ENCODE measurements at regions not wholly inside any gene's neighbourhood (a gene's known extent, or its start where the extent isn't known, plus 50 kb on each side); places are given as distances from the start of the nearest gene placed in this dataset.
"Not testable (repeated sequence)": the region's sequence is repeated elsewhere in the genome, so short reads cannot be mapped to it uniquely, and the experiment has no call there.

DNA sequence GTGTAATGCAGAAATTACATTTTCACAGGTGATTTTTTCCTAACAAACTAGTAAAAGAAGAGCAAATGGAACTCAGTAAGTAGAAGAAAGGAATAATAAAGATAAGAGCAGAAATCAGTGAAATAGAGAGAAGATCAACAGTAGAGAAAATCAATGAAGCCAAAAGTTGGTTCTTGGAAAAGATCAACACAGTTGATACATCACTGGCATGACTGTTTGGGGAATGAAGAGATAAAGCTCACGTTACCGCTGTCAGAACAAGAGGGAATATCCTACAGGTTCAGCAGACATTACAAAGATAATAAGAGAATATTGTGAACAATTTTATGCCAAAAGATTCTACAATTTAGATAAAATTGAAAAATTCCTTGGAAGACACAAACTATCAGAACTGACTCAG lies 146.4 kb downstream of the ACTR3B start:
- H3K27ac Mint-ChIP-seq = no peak overlapping the region
- ATAC-seq = no peak
- H3K36me3 Mint-ChIP-seq = no peaks in the 10 kb centered on the region
- no peak overlapping the region for H3K4me3 Mint-ChIP-seq
- no peaks in the 10 kb centered on the region for H3K27me3 Mint-ChIP-seq
- no peaks in the 10 kb centered on the region for H3K4me1 Mint-ChIP-seq
- no peaks in the 10 kb centered on the region for H3K9me3 Mint-ChIP-seq

DNA sequence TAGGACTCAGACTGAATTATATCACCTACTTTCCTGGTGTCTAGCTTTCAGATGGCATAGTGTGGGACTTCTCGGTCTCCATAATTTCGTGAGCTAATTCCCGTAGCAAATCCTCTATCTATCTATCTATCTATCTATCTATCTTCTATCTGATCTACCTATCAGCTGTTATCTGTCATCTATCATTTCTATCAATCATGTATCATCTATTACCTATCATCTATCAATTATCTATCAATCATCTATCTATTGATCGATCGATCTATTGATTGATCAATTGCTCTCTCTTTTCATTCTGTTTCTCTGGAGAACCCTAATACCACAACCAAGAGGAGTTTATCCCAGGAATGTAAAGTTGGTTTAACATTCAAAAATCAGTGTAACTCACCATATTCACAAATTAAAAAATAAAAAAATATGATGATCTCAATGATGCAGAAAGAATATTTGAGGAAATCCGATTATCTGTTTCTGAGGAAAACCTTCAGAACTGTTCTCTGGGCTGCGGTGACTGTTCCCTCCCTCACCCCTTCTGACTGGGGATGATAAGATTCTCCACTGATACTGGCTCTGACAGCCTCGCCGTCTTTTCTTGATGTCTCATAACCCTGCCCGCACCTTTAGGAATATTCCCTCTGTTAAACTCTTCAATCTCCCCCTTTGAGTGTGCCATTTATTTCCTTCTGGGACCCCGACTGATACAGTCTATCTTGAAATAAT lies 147.7 kb downstream of the ACTR3B start:
- Mint-ChIP-seq H3K27ac (no peak overlapping the region), H3K4me1 (no peaks in the 10 kb centered on the region), H3K36me3 (no peaks in the 10 kb centered on the region), H3K9me3 (no peaks in the 10 kb centered on the region), H3K27me3 (no peaks in the 10 kb centered on the region), H3K4me3 (no peak overlapping the region)
- no peak for ATAC-seq

DNA sequence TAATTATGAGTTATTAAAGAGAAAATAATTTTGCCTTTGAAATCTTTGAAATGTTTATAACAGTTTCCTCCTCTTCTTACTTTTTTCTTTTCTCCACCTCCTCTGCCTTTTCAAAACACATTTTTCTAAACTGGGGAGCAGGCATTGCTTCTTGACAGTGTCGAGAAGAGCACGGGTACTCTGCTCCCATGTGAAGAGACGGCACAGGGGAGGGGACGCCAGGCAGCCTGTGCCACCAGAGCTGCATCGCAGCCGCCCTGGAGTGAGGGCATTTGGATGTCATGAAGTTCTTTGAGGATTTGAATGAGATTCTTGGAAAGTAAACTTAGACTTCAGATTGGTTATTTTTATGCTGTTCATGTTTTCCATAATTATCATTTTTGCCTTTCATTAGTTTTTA lies 149.7 kb downstream of the ACTR3B start:
- no peaks in the 10 kb centered on the region for H3K27me3 Mint-ChIP-seq
- no peak for ATAC-seq
- no peak overlapping the region for H3K4me3 Mint-ChIP-seq
- H3K27ac Mint-ChIP-seq = no peak overlapping the region
- no peaks in the 10 kb centered on the region for H3K4me1 Mint-ChIP-seq
- H3K9me3 Mint-ChIP-seq = no peaks in the 10 kb centered on the region
- no peaks in the 10 kb centered on the region for H3K36me3 Mint-ChIP-seq

DNA sequence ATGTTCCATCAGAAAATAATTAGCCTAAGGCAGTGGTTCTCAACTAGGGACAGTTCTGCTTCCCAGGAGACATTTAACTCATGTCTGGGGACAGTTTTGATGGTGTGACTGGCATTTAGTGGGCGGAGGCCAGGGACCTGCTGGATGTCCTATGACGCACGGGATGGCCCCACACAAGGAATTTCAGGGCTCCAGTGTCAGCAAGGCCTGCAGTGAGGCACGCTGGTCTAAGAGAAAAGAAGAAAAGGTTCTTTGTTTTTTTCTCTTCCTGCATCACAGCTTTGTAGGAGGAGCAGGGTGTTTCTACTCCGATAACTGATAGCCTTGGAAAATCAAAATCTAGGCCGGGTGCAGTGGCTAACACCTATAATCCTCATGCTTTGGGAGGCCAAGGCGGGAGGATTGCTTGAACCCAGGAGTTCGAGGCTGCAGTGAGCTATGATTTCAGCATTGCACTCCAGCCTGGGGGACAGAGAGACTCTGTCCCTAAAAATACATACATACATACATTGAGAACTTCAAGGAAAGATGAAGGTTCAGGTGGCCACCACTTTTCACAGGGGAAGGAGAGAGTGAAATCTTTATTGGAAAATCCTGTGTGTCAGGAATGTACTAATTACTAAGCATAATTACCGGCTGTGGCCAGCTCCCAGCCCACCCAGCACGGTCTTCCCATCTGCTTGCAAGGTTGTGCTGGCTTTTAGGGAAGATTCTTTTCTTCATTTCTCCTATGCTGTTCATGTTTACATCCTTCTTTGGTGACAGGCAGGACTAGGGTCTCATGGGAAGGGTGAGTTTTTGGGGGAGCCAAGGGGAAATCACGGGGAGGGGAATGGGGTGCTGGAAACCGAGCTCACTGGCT lies 150.4 kb downstream of the ACTR3B start:
- Mint-ChIP-seq H3K4me3 (no peak overlapping the region), H3K36me3 (no peaks in the 10 kb centered on the region), H3K27ac (no peak overlapping the region), H3K4me1 (no peaks in the 10 kb centered on the region), H3K9me3 (no peaks in the 10 kb centered on the region), H3K27me3 (no peaks in the 10 kb centered on the region)
- ATAC-seq = no peak

DNA sequence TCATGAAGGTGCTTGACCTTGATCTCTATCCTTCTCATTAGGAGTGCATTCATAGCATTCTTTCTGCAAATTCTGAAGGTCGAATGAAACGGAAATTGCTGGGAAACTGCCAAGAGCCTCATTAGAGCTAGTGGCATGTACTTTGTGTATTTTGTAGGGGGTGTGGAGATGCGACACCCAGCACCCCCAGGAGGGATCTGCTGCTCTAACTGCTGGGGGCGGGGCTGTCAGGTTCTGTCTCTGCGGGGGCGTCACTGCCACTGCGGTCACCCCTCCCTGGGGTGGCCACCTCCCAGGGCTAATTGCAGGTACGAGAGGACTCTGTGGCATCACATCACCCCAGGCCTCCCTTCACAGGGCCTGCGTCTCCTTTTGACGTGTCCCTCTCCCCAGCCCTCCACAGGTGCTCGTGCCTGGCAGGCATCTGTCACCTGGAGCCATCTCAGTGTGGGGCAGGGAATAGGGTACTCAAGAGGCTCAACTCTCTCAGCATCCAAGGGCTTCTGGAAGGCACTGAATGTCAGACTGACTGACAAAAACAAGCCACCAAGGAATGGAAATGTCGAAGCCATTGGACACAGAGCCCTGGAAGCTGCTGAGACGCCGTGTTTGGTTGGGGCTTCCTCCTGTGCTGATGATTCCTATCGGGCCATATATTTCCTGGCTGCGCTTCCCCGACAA lies 151.1 kb downstream of the ACTR3B start:
- no peak overlapping the region for H3K4me3 Mint-ChIP-seq
- H3K27me3 Mint-ChIP-seq = no peaks in the 10 kb centered on the region
- H3K27ac Mint-ChIP-seq = no peak overlapping the region
- ATAC-seq = peak; percentile 13
- no peaks in the 10 kb centered on the region for H3K36me3 Mint-ChIP-seq
- H3K4me1 Mint-ChIP-seq = no peaks in the 10 kb centered on the region
- no peaks in the 10 kb centered on the region for H3K9me3 Mint-ChIP-seq

DNA sequence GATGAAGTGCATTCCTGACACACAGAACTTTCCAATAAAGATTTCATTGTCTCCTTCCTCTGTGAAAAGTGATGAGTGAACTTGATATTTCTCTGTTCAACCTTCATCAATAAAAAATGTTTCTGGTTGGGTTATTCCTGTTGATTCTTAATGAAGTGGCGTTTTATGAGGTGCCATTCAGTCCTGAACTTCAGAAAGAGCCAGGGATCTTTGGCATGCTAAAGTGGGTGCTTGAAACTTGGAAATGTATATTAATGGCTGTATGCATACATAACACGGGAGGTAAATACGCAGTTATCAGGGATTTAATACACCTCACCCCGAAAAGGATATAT lies 151.6 kb downstream of the ACTR3B start:
- Mint-ChIP-seq H3K4me3 (no peak overlapping the region), H3K4me1 (no peaks in the 10 kb centered on the region), H3K36me3 (no peaks in the 10 kb centered on the region), H3K27me3 (no peaks in the 10 kb centered on the region), H3K27ac (no peak overlapping the region), H3K9me3 (no peaks in the 10 kb centered on the region)
- ATAC-seq = no peak

DNA sequence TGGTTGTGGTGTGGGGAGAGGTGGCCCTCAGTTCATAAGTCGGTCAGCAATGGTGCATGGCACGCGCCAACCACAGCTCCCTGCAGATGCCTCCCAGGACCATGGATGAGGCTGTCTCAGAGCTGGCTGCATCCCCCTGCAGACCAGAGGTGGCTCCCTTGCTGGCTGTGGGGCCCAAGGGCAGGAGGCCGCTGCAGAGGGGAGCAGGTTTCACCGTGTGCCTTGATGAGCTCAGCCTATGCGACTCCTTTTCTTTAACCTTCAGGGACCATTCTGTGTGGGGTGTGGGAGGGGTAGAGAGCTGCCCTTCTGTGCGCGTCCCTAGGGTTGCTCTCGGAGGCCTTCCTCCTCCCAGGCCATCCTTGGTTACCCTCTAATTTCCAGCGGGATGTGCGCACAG lies 152.4 kb downstream of the ACTR3B start:
- no peak for ATAC-seq
- H3K36me3 Mint-ChIP-seq = no peaks in the 10 kb centered on the region
- no peak overlapping the region for H3K27ac Mint-ChIP-seq
- H3K9me3 Mint-ChIP-seq = no peaks in the 10 kb centered on the region
- no peaks in the 10 kb centered on the region for H3K4me1 Mint-ChIP-seq
- no peak overlapping the region for H3K4me3 Mint-ChIP-seq
- no peaks in the 10 kb centered on the region for H3K27me3 Mint-ChIP-seq

DNA sequence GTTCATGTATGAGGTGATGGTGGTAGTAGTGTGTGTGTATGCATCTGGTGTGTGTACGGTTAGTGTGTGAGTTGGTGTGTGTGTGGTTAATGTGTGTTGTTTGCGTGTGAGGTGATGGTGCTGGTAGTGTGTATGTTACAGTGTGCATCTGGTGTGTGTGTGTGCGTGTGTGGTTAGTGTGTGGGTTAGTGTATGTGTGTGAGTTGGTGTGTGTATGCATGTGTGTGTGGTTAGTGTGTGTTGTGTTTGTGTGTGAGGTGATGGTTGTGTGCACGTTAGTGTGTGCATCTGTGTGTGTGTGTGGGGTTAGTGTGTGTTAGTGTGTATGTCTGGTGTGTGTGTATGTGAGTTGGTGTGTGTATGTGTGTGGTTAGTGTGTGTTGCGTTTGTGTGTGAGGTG lies 153.0 kb downstream of the ACTR3B start:
- H3K27ac Mint-ChIP-seq = no peak overlapping the region
- H3K4me3 Mint-ChIP-seq = no peak overlapping the region
- no peaks in the 10 kb centered on the region for H3K27me3 Mint-ChIP-seq
- H3K4me1 Mint-ChIP-seq = no peaks in the 10 kb centered on the region
- no peaks in the 10 kb centered on the region for H3K36me3 Mint-ChIP-seq
- H3K9me3 Mint-ChIP-seq = no peaks in the 10 kb centered on the region
- no peak for ATAC-seq

DNA sequence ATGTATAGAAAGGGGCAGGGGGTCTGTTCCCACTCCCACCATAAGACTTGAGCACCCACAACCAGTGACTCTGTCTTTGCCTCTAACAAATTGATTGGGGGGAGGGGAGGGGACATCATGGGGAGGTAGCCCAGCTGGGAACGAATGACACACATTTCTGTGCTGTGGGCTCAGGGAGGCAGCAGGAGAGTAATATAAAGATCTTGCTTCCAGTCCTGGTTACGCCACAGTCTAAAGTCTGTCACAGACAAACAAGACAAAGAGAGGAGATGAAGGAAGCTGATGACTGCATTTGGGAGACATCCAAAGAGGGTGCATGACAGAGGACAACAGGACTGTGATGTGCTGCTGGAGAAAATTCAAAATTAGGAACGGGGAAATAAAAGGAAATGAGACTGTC lies 153.9 kb downstream of the ACTR3B start:
- peaks cover 2% of the 10 kb centered on the region for H3K9me3 Mint-ChIP-seq
- ATAC-seq = no peak
- H3K4me1 Mint-ChIP-seq = no peaks in the 10 kb centered on the region
- no peaks in the 10 kb centered on the region for H3K27me3 Mint-ChIP-seq
- H3K27ac Mint-ChIP-seq = no peak overlapping the region
- H3K36me3 Mint-ChIP-seq = no peaks in the 10 kb centered on the region
- H3K4me3 Mint-ChIP-seq = no peak overlapping the region

DNA sequence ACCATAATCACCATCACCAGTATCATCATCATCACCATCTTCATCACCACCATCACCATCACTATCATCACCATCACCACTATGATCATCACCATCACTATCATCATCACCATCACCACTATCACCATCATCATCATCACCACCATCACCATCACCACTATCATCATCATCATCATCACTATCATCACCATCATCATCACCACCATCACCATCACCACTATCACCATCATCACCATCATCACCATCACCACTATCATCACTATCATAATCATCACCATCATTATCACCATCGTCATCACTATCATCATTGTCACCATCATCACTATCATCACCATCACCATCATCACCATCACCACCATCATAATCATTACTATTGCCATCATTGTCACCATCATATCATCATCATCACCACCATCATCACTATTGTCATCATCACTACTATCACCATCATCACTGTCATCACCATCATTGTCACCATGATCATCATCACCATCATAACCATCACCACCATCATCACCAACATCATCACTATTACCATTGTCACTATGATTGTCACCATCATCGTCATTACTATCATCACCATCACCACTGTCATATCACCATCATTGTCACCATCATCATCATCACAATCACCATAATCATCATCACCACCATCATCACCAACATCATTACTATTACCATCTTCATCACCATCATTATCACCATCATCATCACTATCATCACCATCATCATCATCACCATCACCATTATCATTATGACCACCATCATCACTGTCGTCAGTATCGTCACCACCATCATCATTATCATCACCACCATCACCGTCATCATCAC lies 154.7 kb downstream of the ACTR3B start:
- no peak overlapping the region for H3K4me3 Mint-ChIP-seq
- no peak overlapping the region for H3K27ac Mint-ChIP-seq
- no peaks in the 10 kb centered on the region for H3K36me3 Mint-ChIP-seq
- no peak for ATAC-seq
- H3K9me3 Mint-ChIP-seq = peaks cover 2% of the 10 kb centered on the region
- H3K4me1 Mint-ChIP-seq = no peaks in the 10 kb centered on the region
- no peaks in the 10 kb centered on the region for H3K27me3 Mint-ChIP-seq

DNA sequence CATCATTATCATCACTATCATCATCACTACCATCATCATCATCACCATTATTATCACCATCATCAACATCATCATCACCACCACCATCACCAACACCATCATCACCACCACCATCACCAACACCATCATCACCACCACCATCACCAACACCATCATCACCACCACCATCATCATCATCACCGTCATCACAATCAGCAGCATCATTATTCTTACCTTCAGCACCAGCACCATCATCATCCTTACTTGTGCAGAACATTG lies 155.2 kb downstream of the ACTR3B start:
- ATAC-seq, H3K27me3 Mint-ChIP-seq, H3K4me1 Mint-ChIP-seq, H3K36me3 Mint-ChIP-seq, H3K4me3 Mint-ChIP-seq, H3K9me3 Mint-ChIP-seq, H3K27ac Mint-ChIP-seq: not testable (repeated sequence)

DNA sequence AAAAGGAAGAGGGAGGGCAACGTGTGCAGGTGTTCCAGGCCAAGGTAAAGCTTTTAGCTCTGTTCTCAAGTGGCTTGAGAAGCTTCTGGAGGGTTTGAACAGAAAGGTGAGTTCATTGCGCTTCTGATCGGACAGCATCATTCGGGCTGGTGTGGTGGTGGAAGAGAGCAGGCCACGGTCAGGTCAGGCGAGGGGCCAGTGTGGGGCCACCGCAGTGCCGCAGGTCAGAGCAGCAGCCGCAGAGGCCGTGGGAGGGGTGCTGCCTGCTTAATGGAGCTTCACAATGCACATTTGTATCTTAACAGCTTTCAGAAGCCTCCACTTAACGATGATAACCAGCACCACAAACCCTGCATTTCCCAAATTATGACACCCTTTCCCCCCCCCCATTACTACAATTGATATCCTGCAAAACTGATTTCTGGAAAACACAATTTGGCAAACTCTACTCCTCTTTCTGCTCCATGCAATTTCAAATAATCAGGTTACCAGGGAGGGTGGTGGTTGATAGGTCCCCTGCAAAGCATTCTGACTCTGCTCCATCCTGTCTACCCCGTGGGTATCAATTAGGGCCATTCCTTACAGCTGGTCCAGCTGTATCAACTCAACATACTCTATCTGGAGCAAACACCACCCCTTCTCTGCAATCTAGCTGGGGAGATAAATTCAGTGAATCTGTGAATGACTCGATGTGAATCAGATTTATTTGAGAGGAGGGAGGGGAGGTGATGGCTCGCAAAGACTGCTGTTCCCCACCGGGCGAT lies 162.9 kb downstream of the ACTR3B start:
- Mint-ChIP-seq H3K27ac (no peak overlapping the region), H3K9me3 (peaks cover 17% of the 10 kb centered on the region), H3K4me3 (no peak overlapping the region), H3K4me1 (no peaks in the 10 kb centered on the region), H3K36me3 (peaks cover 15% of the 10 kb centered on the region), H3K27me3 (peaks cover 43% of the 10 kb centered on the region)
- no peak for ATAC-seq

DNA sequence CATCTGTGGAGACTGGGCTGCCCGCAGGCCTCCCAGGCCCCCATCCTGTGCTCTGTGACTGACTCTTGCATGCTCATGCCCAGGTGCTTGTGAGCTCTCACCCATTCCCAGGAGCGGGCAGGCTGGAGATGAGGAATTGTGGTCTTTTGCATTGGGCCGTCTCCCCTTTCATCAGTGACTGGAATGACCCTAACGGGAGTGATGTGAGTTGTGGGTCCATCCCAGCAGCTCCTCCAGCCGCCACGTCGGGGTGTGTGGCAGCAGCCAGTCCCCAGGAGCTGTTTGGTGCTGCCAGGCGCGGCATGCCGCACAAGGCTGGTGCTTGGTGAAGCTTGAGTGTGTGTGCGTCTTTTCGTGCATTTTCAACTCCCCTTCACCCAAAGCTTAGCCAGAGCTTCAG lies 164.2 kb downstream of the ACTR3B start:
- peaks cover 43% of the 10 kb centered on the region for H3K27me3 Mint-ChIP-seq
- peaks cover 15% of the 10 kb centered on the region for H3K9me3 Mint-ChIP-seq

DNA sequence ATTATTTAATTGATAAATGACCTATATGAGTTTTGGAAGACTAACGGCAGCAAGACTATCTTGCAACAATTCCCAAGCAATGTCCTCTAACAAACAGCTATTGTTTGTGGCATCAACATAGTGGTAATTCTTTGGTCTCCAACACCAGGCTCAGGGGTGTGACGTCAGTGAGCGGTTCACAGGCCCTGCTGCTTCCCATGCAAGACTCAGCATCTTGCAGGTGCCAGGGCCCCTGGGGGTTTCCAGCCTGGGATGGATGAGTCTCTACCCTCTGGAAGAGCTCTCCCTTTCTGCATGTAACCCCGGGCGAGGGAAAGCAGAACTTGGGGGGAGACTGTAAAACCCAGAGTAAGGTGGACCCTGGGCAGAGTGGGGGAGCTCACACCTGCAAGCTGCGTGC lies 164.7 kb downstream of the ACTR3B start:
- ATAC-seq = no peak
- H3K27me3 Mint-ChIP-seq = peaks cover 43% of the 10 kb centered on the region
- peaks cover 17% of the 10 kb centered on the region for H3K9me3 Mint-ChIP-seq
- no peak overlapping the region for H3K4me3 Mint-ChIP-seq
- H3K27ac Mint-ChIP-seq = no peak overlapping the region
- H3K4me1 Mint-ChIP-seq = no peaks in the 10 kb centered on the region
- H3K36me3 Mint-ChIP-seq = peaks cover 15% of the 10 kb centered on the region

More for the DNA sequence above, 164.2 kb downstream of the ACTR3B start:
- H3K4me1 Mint-ChIP-seq = no peaks in the 10 kb centered on the region
- peaks cover 15% of the 10 kb centered on the region for H3K36me3 Mint-ChIP-seq
- ATAC-seq = no peak
- no peak overlapping the region for H3K27ac Mint-ChIP-seq
- no peak overlapping the region for H3K4me3 Mint-ChIP-seq
